ENCODE measurements at regions not wholly inside any gene's neighbourhood (a gene's known extent, or its start where the extent isn't known, plus 50 kb on each side); places are given as distances from the start of the nearest gene placed in this dataset.

DNA sequence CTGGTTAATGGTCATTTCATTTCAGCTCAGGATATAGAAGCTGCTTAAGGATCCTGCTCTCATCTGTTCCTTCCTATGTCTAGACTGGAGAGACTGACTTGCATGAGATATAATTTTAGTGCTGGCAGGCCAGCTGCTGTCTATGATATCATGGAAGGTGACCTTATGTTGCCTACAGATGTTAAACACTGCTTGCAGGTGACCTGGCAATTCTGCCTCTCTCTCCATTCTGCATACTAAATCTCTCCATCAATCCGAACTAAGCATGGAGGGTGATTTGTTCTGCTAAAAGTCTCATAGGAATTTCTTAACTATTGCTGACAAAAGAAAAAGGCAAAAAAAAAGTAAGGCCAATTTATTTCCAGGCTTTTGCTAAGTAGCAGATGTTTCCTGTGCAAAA lies 81.0 kb downstream of the CCNA1 start:
- DNase-seq (ENCODE audit: unreplicated experiment): no peak
- no peaks in the 10 kb centered on the region for H3K9me3 Mint-ChIP-seq (ENCODE audit: unreplicated experiment)
- BruUV-seq (replicated peaks): no TSS peak
- intact Hi-C loops (cut with micrococcal nuclease): no loop called here
- H3K4me3 Mint-ChIP-seq (ENCODE audit: unreplicated experiment): no peak overlapping the region
- H3K4me1 Mint-ChIP-seq (ENCODE audit: insufficient read depth, unreplicated experiment): no peaks in the 10 kb centered on the region
- TF ChIP-seq, protein P1, sequence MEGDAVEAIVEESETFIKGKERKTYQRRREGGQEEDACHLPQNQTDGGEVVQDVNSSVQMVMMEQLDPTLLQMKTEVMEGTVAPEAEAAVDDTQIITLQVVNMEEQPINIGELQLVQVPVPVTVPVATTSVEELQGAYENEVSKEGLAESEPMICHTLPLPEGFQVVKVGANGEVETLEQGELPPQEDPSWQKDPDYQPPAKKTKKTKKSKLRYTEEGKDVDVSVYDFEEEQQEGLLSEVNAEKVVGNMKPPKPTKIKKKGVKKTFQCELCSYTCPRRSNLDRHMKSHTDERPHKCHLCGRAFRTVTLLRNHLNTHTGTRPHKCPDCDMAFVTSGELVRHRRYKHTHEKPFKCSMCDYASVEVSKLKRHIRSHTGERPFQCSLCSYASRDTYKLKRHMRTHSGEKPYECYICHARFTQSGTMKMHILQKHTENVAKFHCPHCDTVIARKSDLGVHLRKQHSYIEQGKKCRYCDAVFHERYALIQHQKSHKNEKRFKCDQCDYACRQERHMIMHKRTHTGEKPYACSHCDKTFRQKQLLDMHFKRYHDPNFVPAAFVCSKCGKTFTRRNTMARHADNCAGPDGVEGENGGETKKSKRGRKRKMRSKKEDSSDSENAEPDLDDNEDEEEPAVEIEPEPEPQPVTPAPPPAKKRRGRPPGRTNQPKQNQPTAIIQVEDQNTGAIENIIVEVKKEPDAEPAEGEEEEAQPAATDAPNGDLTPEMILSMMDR (IDR thresholded peaks at IDR 0.05; ENCODE audit: unreplicated experiment): no peak
- no peaks in the 10 kb centered on the region for H3K36me3 Mint-ChIP-seq (ENCODE audit: insufficient read depth, unreplicated experiment)
- no peak overlapping the region for H3K27ac Mint-ChIP-seq (ENCODE audit: low read depth, unreplicated experiment)
- ChIA-PET POLR2A (no interaction called here), CTCF (interaction anchor here (0.7 kb wide), 1 partner anchor 370 kb away, joined by 3 read pairs; no protein-coding TSS in a partner anchor)
- peaks cover 12% of the 10 kb centered on the region for H3K27me3 Mint-ChIP-seq (ENCODE audit: insufficient read depth, unreplicated experiment)

DNA sequence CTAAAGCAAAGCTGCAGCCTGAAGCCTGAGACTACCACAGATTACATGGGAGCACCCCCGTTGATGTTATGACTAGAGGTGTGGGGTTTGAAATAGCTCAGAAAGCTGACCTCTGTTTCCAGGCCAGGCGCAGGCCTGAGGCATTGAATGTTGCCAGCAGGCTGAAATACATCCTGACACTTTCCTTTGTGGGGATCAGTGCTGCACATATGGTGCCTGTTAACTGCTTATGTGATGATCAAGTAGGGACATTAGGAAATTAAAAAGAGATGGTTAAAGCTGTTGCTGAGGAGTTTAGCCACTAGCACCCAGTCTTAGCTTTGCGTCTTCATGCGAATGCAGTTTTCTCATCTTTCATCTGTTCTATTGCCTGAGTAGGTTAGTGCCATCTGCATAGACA lies 83.2 kb downstream of the CCNA1 start:
- no peaks in the 10 kb centered on the region for H3K9me3 Mint-ChIP-seq (ENCODE audit: unreplicated experiment)
- no TSS peak for BruUV-seq (replicated peaks)
- H3K27ac Mint-ChIP-seq (ENCODE audit: low read depth, unreplicated experiment): no peak overlapping the region
- no peak overlapping the region for H3K4me3 Mint-ChIP-seq (ENCODE audit: unreplicated experiment)
- intact Hi-C loops (cut with micrococcal nuclease): no loop called here
- no peak for DNase-seq (ENCODE audit: unreplicated experiment)
- peaks cover 12% of the 10 kb centered on the region for H3K27me3 Mint-ChIP-seq (ENCODE audit: insufficient read depth, unreplicated experiment)
- ChIA-PET POLR2A (interaction anchor here (1.2 kb wide), 1 partner anchor 35 kb away, joined by 3 read pairs; no protein-coding TSS in a partner anchor), CTCF (no interaction called here)
- TF ChIP-seq, protein P1 (IDR thresholded peaks at IDR 0.05; ENCODE audit: unreplicated experiment): no peak
- no peaks in the 10 kb centered on the region for H3K36me3 Mint-ChIP-seq (ENCODE audit: insufficient read depth, unreplicated experiment)
- H3K4me1 Mint-ChIP-seq (ENCODE audit: insufficient read depth, unreplicated experiment): no peaks in the 10 kb centered on the region

DNA sequence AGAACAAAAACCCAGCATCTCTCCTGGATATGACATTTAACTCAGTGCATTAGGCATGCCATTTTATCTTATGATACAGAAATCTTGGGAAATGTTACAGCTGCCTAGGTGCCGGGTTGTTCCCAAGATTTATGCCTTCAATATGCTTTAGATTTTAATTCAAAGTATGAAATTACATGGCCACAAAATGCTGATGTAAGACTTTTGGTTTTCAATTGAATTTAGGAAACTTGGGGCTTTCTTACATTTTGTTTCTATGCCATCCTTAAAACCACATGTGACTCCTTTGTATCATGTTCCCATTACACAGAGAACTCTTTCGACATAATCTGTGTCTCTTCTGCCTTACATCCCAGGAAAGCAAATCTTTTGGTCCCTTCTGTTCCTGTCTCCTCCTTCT lies 83.9 kb downstream of the CCNA1 start:
- H3K4me1 Mint-ChIP-seq (ENCODE audit: insufficient read depth, unreplicated experiment): no peaks in the 10 kb centered on the region
- BruUV-seq (replicated peaks): no TSS peak
- peaks cover 12% of the 10 kb centered on the region for H3K27me3 Mint-ChIP-seq (ENCODE audit: insufficient read depth, unreplicated experiment)
- CTCF ChIA-PET: no interaction called here
- H3K9me3 Mint-ChIP-seq (ENCODE audit: unreplicated experiment): no peaks in the 10 kb centered on the region
- no peak overlapping the region for H3K4me3 Mint-ChIP-seq (ENCODE audit: unreplicated experiment)
- TF ChIP-seq, protein P1 (IDR thresholded peaks at IDR 0.05; ENCODE audit: unreplicated experiment): no peak
- H3K27ac Mint-ChIP-seq (ENCODE audit: low read depth, unreplicated experiment): no peak overlapping the region
- POLR2A ChIA-PET: no interaction called here
- intact Hi-C loops (cut with micrococcal nuclease): no loop called here
- no peaks in the 10 kb centered on the region for H3K36me3 Mint-ChIP-seq (ENCODE audit: insufficient read depth, unreplicated experiment)
- no peak for DNase-seq (ENCODE audit: unreplicated experiment)

DNA sequence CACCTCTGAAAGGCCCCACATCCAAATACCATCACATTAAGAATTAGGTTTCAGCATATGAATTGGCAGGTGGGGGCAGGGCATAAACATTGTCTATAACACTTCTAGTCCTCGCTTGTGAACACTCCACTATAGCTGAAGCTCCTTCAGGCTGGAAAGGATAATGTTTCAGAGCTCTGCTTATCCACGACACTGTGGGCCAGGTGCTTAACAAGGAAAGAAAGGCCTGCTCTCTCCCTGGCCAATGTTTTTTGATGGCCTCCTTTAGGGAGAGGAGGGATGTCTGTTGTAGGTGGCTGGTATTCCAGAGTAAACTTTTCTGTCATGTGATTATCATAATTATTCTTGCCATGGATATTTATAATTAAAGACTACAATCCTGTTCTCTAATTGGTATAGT lies 86.4 kb downstream of the CCNA1 start:
- DNase-seq (ENCODE audit: unreplicated experiment): no peak
- intact Hi-C loops (cut with micrococcal nuclease): no loop called here
- H3K27ac Mint-ChIP-seq (ENCODE audit: low read depth, unreplicated experiment): no peak overlapping the region
- no TSS peak for BruUV-seq (replicated peaks)
- TF ChIP-seq, protein P1 (IDR thresholded peaks at IDR 0.05; ENCODE audit: unreplicated experiment): no peak
- H3K36me3 Mint-ChIP-seq (ENCODE audit: insufficient read depth, unreplicated experiment): no peaks in the 10 kb centered on the region
- no peaks in the 10 kb centered on the region for H3K4me1 Mint-ChIP-seq (ENCODE audit: insufficient read depth, unreplicated experiment)
- no peak overlapping the region for H3K4me3 Mint-ChIP-seq (ENCODE audit: unreplicated experiment)
- ChIA-PET CTCF (no interaction called here), POLR2A (no interaction called here)
- no peaks in the 10 kb centered on the region for H3K9me3 Mint-ChIP-seq (ENCODE audit: unreplicated experiment)
- peaks cover 12% of the 10 kb centered on the region for H3K27me3 Mint-ChIP-seq (ENCODE audit: insufficient read depth, unreplicated experiment)
